A549 (cell line): ENCODE measurements at regions not wholly inside any gene's neighbourhood (a gene's known extent, or its start where the extent isn't known, plus 50 kb on each side); places are given as distances from the start of the nearest gene placed in this dataset.

Experiments
- CEBPB ChIP-seq, 2 experiments: fragments of >200 bp in 1 of 2; sonication (Bioruptor Twin) in 1 of 2; formaldehyde crosslinking in 1 of 2; IDR thresholded peaks; 2 replicates each; pipeline ENCODE4 v1.6.1; 2012 to 2016
- FOSL2 ChIP-seq, 2 experiments: fragments of 450-650 bp in 1 of 2; fragments of >200 bp in 1 of 2; sonication (Bioruptor Twin) in 1 of 2; formaldehyde crosslinking; IDR thresholded peaks; 2 replicates each; pipeline versions ENCODE4 v1.5.0 to v1.6.1; 2016 to 2020; ENCODE audit warnings: mild to moderate bottlenecking in 1 of 2, moderate library complexity in 1 of 2
- HOXA7 ChIP-seq: fragments of 250-450 bp; sonication (Bioruptor Pico); IDR thresholded peaks from 2 replicates; pipeline ENCODE4 v1.5.0; 2020; ENCODE audit warnings: mild to moderate bottlenecking, moderate library complexity
- JUN ChIP-seq, 2 experiments: fragments of >200 bp; sonication (Bioruptor Twin); formaldehyde crosslinking; IDR thresholded peaks; 2 replicates in 1 of 2; 3 replicates in 1 of 2; pipeline ENCODE4 v1.6.1; 2016 to 2017
- MAFK ChIP-seq: fragments of 450-650 bp; IDR thresholded peaks from 2 replicates; pipeline ENCODE4 v1.6.1; 2014; ENCODE audit not compliant: partially characterized antibody
- MYC ChIP-seq: IDR thresholded peaks from 2 replicates; pipeline ENCODE4 v1.6.1; 2012; ENCODE audit warnings: mild to moderate bottlenecking, inconsistent platforms, low read length, improper control_type of control experiment, borderline replicate concordance
- POLR2A ChIP-seq: IDR thresholded peaks from 2 replicates; pipeline ENCODE4 v1.6.1; 2012; ENCODE audit warnings: mild to moderate bottlenecking, low read length
- POLR2AphosphoS2 ChIP-seq: conservative IDR thresholded peaks from 2 replicates; pipeline ENCODE4 v1.6.1; 2012; ENCODE audit warnings: low read length, improper control_type of control experiment, inconsistent platforms
- RCOR1 ChIP-seq: fragments of 150-350 bp; IDR thresholded peaks from 2 replicates; pipeline ENCODE4 v1.6.1; 2014; ENCODE audit warnings: antibody characterized with exemption, low read length, low read depth
- RNF2 ChIP-seq: fragments of 200-600 bp; sonication (generic); IDR thresholded peaks from 2 replicates; pipeline ENCODE4 v1.6.1; 2016; ENCODE audit warnings: low read depth, mild to moderate bottlenecking, antibody characterized with exemption, moderate library complexity, borderline replicate concordance
- ZFP36 ChIP-seq: fragments of 450-650 bp; IDR thresholded peaks from 2 replicates; pipeline ENCODE4 v1.6.1; 2014; ENCODE audit warnings: borderline replicate concordance; ENCODE audit not compliant: partially characterized antibody
- TF ChIP-seq, protein P1 (sequence below): fragments of >200 bp; sonication (Bioruptor Twin); formaldehyde crosslinking; IDR thresholded peaks from 3 replicates; pipeline ENCODE4 v1.5.1; 2016
- TF ChIP-seq, protein P2 (sequence below): IDR thresholded peaks from 2 replicates; pipeline ENCODE4 v1.6.1; 2012; ENCODE audit warnings: low read depth, borderline replicate concordance
- TF ChIP-seq, protein P3 (sequence below): fragments of 450-650 bp; IDR thresholded peaks from 2 replicates; pipeline ENCODE4 v1.6.1; 2014; ENCODE audit warnings: antibody characterized with exemption

DNA sequence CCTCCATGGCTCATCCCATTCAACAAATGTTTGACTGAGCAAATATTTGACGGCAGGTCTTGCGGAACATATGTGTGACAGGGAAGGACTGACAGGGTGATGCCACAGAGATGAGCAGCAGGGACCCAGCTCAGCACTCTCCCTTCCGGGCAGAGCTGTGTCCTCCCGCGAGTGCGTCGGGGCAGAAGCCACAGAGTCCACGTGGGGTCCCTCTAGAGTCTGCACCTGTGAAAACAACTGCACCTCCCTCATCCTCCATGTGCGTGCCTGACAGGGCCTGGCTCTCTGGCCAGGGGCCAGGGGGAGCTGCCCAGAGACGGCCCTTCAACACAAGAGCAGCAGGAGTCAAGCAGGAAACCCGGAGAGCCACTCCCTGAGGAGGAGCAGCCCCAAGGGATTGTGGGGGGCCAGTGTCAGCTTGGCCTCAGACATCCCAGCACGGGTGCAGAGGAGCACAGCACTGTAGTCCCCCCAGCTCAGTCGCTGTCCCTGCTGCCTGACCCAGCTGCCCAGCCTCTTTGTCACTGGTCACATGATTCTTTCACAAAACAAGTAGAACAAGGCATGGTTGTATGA lies 83.6 kb upstream of the TMEM72 start:
- TF ChIP-seq, protein P1, sequence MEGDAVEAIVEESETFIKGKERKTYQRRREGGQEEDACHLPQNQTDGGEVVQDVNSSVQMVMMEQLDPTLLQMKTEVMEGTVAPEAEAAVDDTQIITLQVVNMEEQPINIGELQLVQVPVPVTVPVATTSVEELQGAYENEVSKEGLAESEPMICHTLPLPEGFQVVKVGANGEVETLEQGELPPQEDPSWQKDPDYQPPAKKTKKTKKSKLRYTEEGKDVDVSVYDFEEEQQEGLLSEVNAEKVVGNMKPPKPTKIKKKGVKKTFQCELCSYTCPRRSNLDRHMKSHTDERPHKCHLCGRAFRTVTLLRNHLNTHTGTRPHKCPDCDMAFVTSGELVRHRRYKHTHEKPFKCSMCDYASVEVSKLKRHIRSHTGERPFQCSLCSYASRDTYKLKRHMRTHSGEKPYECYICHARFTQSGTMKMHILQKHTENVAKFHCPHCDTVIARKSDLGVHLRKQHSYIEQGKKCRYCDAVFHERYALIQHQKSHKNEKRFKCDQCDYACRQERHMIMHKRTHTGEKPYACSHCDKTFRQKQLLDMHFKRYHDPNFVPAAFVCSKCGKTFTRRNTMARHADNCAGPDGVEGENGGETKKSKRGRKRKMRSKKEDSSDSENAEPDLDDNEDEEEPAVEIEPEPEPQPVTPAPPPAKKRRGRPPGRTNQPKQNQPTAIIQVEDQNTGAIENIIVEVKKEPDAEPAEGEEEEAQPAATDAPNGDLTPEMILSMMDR = no peak
- TF ChIP-seq HOXA7 (CRISPR knock-in tag) = no peak
- TF ChIP-seq RCOR1 = no peak
- no peak for TF ChIP-seq MAFK
- TF ChIP-seq ZFP36 = no peak
- TF ChIP-seq POLR2A = no peak
- TF ChIP-seq FOSL2 (IDR thresholded peaks at IDR 0.05) = no peak
- TF ChIP-seq FOSL2 (CRISPR knock-in tag; IDR thresholded peaks at IDR 0.05) = no peak
- TF ChIP-seq JUN (IDR thresholded peaks at IDR 0.05) = no peak
- TF ChIP-seq, protein P2, sequence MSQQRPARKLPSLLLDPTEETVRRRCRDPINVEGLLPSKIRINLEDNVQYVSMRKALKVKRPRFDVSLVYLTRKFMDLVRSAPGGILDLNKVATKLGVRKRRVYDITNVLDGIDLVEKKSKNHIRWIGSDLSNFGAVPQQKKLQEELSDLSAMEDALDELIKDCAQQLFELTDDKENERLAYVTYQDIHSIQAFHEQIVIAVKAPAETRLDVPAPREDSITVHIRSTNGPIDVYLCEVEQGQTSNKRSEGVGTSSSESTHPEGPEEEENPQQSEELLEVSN = no peak
- TF ChIP-seq RNF2 = no peak
- TF ChIP-seq POLR2AphosphoS2 = no peak
- no peak for TF ChIP-seq CEBPB (IDR thresholded peaks at IDR 0.05)
- TF ChIP-seq, protein P3, sequence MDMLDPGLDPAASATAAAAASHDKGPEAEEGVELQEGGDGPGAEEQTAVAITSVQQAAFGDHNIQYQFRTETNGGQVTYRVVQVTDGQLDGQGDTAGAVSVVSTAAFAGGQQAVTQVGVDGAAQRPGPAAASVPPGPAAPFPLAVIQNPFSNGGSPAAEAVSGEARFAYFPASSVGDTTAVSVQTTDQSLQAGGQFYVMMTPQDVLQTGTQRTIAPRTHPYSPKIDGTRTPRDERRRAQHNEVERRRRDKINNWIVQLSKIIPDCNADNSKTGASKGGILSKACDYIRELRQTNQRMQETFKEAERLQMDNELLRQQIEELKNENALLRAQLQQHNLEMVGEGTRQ = no peak
- no peak for TF ChIP-seq MYC
